ENCODE measurements at regions not wholly inside any gene's neighbourhood (a gene's known extent, or its start where the extent isn't known, plus 50 kb on each side); places are given as distances from the start of the nearest gene placed in this dataset.

- in situ Hi-C loops (cut with MboI; ENCODE audit: low sequenced_read_pairs), result no loop called here
- no peak overlapping the region for H2BK120ac ChIP-seq (ENCODE audit: low read depth, low read length)
- no peak overlapping the region for H3K4me3 ChIP-seq (ENCODE audit: insufficient read depth, low read depth, low read length)
Observed at GRCh38 chr18:8474661-8475060, 134.6 kb upstream of the RAB12 start.

More at GRCh38 chr18:8474661-8475060, 134.6 kb upstream of the RAB12 start:
- no peak overlapping the region for H3K27ac ChIP-seq (ENCODE audit: insufficient read depth, low read length)
- intact Hi-C loops (cut with micrococcal nuclease) (no loop called here), dilution Hi-C loops (cut with HindIII; ENCODE audit: low sequenced_read_pairs, unreplicated experiment) (no loop called here)
- no peak overlapping the region for H2AK9ac ChIP-seq (replicated peaks; ENCODE audit: low read depth, low read length, poor library complexity)
- no peaks in the 10 kb centered on the region for H3K9me1 ChIP-seq (ENCODE audit: insufficient read depth, low read length)
- no peak overlapping the region for H3K9ac ChIP-seq (ENCODE audit: low read depth, low read length)
- H3K9me3 ChIP-seq (ENCODE audit: control insufficient read depth, insufficient read depth, low read length), result no peaks in the 10 kb centered on the region
- H3K27me3 ChIP-seq (ENCODE audit: control insufficient read depth, insufficient read depth, low read length), result peaks cover 28% of the 10 kb centered on the region
- no peaks in the 10 kb centered on the region for H3K4me1 ChIP-seq (ENCODE audit: control insufficient read depth, insufficient read depth, low read length)
- no peak overlapping the region for H4K8ac ChIP-seq (ENCODE audit: low read depth in 2 of 2, low read length in 2 of 2)
- H2BK20ac ChIP-seq (ENCODE audit: low read depth, low read length), result no peak overlapping the region
- ATAC-seq (ENCODE audit: low read depth) (no peak), DNase-seq (no peak)
- H4K20me1 ChIP-seq (ENCODE audit: insufficient read depth, low read length), result no peaks in the 10 kb centered on the region
- no peak overlapping the region for H3K18ac ChIP-seq (ENCODE audit: low read depth, low read length)
- no peak overlapping the region for H3K4ac ChIP-seq (ENCODE audit: low read depth, low read length)
- H3K79me1 ChIP-seq (ENCODE audit: low read depth in 1 of 2, low read length in 2 of 2), result no peaks in the 10 kb centered on the region
- no peak overlapping the region for H3K56ac ChIP-seq (ENCODE audit: extremely low read depth, insufficient read depth, low read length)
- H2BK5ac ChIP-seq (ENCODE audit: low read depth, low read length, poor library complexity, severe bottlenecking), result no peak overlapping the region
- no peak overlapping the region for H3K14ac ChIP-seq (replicated peaks; ENCODE audit: low read depth, low read length)
- WGBS, 2 experiments (ENCODE audit: extremely low coverage in 2 of 2, insufficient read length in 1 of 2), result no CpG with 5 or more reads among the region's 3 CpGs
- no peak overlapping the region for H4K91ac ChIP-seq (ENCODE audit: insufficient read depth, low read depth, low read length)
- no peak overlapping the region for H2AK5ac ChIP-seq (ENCODE audit: low read depth, low read length)
- TF ChIP-seq CTCF (conservative IDR thresholded peaks at IDR 0.05; ENCODE audit: low read depth, low read length) (no peak), USF2 (IDR thresholded peaks at IDR 0.05; ENCODE audit: low read depth, low read length) (no peak), POLR2A (IDR thresholded peaks at IDR 0.05; ENCODE audit: low read depth, low read length) (no peak), NFE2L2 (IDR thresholded peaks at IDR 0.05; ENCODE audit: low read depth, low read length) (no peak), RCOR1 (IDR thresholded peaks at IDR 0.05; ENCODE audit: insufficient replicate concordance, low read length) (no peak), FOS (IDR thresholded peaks at IDR 0.05; ENCODE audit: low read depth, low read length) (no peak), MAFK (IDR thresholded peaks at IDR 0.05; ENCODE audit: low read depth, low read length) (no peak), MAZ (IDR thresholded peaks at IDR 0.05; ENCODE audit: borderline replicate concordance, low read depth, low read length) (no peak), RFX5 (IDR thresholded peaks at IDR 0.05; ENCODE audit: low read depth, low read length) (no peak), SMC3 (IDR thresholded peaks at IDR 0.05; ENCODE audit: low read depth, low read length) (no peak), MXI1 (IDR thresholded peaks at IDR 0.05; ENCODE audit: borderline replicate concordance, low read depth, low read length) (no peak), CEBPB (IDR thresholded peaks at IDR 0.05; ENCODE audit: low read depth, low read length) (no peak), RAD21 (IDR thresholded peaks at IDR 0.05; ENCODE audit: low read length) (no peak), CHD1 (IDR thresholded peaks at IDR 0.05; ENCODE audit: low read depth, low read length) (no peak), BHLHE40 (IDR thresholded peaks at IDR 0.05; ENCODE audit: low read depth, low read length) (no peak)
- TF ChIP-seq, protein P1, sequence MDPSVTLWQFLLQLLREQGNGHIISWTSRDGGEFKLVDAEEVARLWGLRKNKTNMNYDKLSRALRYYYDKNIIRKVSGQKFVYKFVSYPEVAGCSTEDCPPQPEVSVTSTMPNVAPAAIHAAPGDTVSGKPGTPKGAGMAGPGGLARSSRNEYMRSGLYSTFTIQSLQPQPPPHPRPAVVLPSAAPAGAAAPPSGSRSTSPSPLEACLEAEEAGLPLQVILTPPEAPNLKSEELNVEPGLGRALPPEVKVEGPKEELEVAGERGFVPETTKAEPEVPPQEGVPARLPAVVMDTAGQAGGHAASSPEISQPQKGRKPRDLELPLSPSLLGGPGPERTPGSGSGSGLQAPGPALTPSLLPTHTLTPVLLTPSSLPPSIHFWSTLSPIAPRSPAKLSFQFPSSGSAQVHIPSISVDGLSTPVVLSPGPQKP (IDR thresholded peaks at IDR 0.05; ENCODE audit: borderline replicate concordance, low read depth, low read length), result no peak
- H3K4me2 ChIP-seq (ENCODE audit: low read depth, low read length), result no peak overlapping the region
- ChIA-PET CTCF (no interaction called here), POLR2A (ENCODE audit: unreplicated experiment) (no interaction called here)
- H3K23ac ChIP-seq (ENCODE audit: low read depth, low read length), result no peak overlapping the region
- H2BK15ac ChIP-seq (ENCODE audit: low read depth, low read length), result no peak overlapping the region
- no TSS peak for BruUV-seq (replicated peaks)
- H4K5ac ChIP-seq (ENCODE audit: low read depth, low read length), result no peak overlapping the region
- no peaks in the 10 kb centered on the region for H3K36me3 ChIP-seq (ENCODE audit: control insufficient read depth, insufficient read depth, low read length)
- H2AFZ ChIP-seq (replicated peaks; ENCODE audit: low read length, poor library complexity), result no peak overlapping the region
